B cell (primary cell): ENCODE measurements at regions not wholly inside any gene's neighbourhood (a gene's known extent, or its start where the extent isn't known, plus 50 kb on each side); places are given as distances from the start of the nearest gene placed in this dataset.

Experiments used
- EZH2 ChIP-seq: IDR thresholded peaks from 2 replicates; pipeline ENCODE4 v1.6.1; 2012; ENCODE audit warnings: borderline replicate concordance, low read depth, mild to moderate bottlenecking, moderate library complexity, low read length; ENCODE audit not compliant: insufficient read depth, poor library complexity, severe bottlenecking
- TF ChIP-seq, protein P1 (sequence below): fragments of 200-600 bp; IDR thresholded peaks from one replicate; pipeline ENCODE4 v1.8.0; 2022; ENCODE audit warnings: antibody characterized with exemption, mild to moderate bottlenecking

DNA sequence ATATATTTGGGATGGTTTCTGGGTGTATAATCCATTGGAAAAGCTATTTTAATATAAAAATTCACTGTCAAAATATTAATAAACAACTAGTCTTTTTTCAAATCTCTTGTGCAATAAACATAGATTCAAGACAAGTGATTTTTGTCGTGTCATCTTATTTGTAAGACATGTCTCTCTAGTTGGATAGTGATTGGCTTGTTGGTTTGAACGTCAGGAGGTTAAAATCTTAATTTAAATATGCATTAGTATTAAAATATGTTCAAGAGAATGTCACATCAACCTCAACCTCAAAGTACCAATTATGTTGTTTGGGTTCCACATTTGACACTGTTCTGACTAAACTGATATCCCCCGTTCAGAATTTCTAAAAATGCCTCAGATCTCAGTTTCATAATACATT lies 287.6 kb downstream of the CASP12 start:
- TF ChIP-seq, protein P1, sequence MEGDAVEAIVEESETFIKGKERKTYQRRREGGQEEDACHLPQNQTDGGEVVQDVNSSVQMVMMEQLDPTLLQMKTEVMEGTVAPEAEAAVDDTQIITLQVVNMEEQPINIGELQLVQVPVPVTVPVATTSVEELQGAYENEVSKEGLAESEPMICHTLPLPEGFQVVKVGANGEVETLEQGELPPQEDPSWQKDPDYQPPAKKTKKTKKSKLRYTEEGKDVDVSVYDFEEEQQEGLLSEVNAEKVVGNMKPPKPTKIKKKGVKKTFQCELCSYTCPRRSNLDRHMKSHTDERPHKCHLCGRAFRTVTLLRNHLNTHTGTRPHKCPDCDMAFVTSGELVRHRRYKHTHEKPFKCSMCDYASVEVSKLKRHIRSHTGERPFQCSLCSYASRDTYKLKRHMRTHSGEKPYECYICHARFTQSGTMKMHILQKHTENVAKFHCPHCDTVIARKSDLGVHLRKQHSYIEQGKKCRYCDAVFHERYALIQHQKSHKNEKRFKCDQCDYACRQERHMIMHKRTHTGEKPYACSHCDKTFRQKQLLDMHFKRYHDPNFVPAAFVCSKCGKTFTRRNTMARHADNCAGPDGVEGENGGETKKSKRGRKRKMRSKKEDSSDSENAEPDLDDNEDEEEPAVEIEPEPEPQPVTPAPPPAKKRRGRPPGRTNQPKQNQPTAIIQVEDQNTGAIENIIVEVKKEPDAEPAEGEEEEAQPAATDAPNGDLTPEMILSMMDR: no peak
- no peak for TF ChIP-seq EZH2
